ENCODE measurements at regions not wholly inside any gene's neighbourhood (a gene's known extent, or its start where the extent isn't known, plus 50 kb on each side); places are given as distances from the start of the nearest gene placed in this dataset.

GRCh38 chr16:64641343-64641742 lies 480.5 kb downstream of the CDH11 start:
- DNase-seq, result no peak

- peak; percentile 7 for DNase-seq
These were observed 483.1 kb downstream of the CDH11 start for GRCh38 chr16:64638766-64639165.

- no peak for DNase-seq
These were observed 492.2 kb downstream of the CDH11 start for GRCh38 chr16:64629622-64630021.

- DNase-seq, result no peak
These were observed 494.1 kb downstream of the CDH11 start for GRCh38 chr16:64627781-64628180.

- DNase-seq, result no peak
These were observed 494.6 kb downstream of the CDH11 start for GRCh38 chr16:64627288-64627687.

GRCh38 chr16:64626776-64627175 lies 495.1 kb downstream of the CDH11 start:
- no peak for DNase-seq

GRCh38 chr16:64621616-64622015 lies 500.2 kb downstream of the CDH11 start:
- DNase-seq, result no peak

GRCh38 chr16:64617836-64618476 lies 503.9 kb downstream of the CDH11 start:
- peak; percentile 19 for DNase-seq

GRCh38 chr16:64615630-64616280 lies 506.1 kb downstream of the CDH11 start:
- DNase-seq, result no peak

- DNase-seq, result no peak
These were observed 525.7 kb downstream of the CDH11 start for GRCh38 chr16:64596196-64596595.

GRCh38 chr16:64590513-64590912 lies 531.4 kb downstream of the CDH11 start:
- no peak for DNase-seq

- no peak for DNase-seq
These were observed 532.0 kb downstream of the CDH11 start for GRCh38 chr16:64589836-64590235.

GRCh38 chr16:64586781-64587180 lies 535.1 kb downstream of the CDH11 start:
- no peak for DNase-seq

- no peak for DNase-seq
These were observed 536.5 kb downstream of the CDH11 start for GRCh38 chr16:64585367-64585766.

GRCh38 chr16:64580558-64580957 lies 541.3 kb downstream of the CDH11 start:
- no peak for DNase-seq

- DNase-seq, result no peak
These were observed 542.2 kb downstream of the CDH11 start for GRCh38 chr16:64579712-64580111.

GRCh38 chr16:64545768-64546167 lies 576.1 kb downstream of the CDH11 start:
- no peak for DNase-seq

GRCh38 chr16:64544859-64545258 lies 577.0 kb downstream of the CDH11 start:
- no peak for DNase-seq

- DNase-seq, result peak; percentile 37
These were observed 578.4 kb downstream of the CDH11 start for GRCh38 chr16:64543441-64543840.

- DNase-seq, result no peak
These were observed 578.8 kb downstream of the CDH11 start for GRCh38 chr16:64543031-64543430.

- no peak for DNase-seq
These were observed 579.7 kb downstream of the CDH11 start for GRCh38 chr16:64542152-64542551.

- no peak for DNase-seq
These were observed 580.2 kb downstream of the CDH11 start for GRCh38 chr16:64541621-64542020.

- no peak for DNase-seq
These were observed 581.4 kb downstream of the CDH11 start for GRCh38 chr16:64540434-64540833.

GRCh38 chr16:64539811-64540371 lies 582.0 kb downstream of the CDH11 start:
- DNase-seq, result no peak

All from skin of body (tissue), 1 donor.